ENCODE measurements at regions not wholly inside any gene's neighbourhood (a gene's known extent, or its start where the extent isn't known, plus 50 kb on each side); places are given as distances from the start of the nearest gene placed in this dataset.

DNA sequence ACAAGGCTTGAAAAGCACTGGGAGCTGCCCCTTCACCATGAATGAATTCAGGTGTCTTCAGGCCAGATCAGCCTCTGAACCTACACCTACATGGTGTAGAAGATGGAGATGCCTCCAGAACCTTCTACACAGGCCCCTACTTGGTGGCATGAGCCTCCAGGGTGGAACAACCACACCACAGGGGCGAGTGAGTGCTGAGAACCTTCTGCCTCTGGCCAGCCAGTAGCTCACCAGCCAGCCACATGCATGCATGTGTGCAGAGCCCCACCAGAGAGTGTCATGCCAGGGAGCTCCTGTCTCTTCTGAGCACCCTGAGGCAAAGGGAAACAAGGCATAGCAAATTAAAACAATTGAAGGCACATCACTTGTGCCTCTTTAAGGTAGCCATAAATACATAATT, 161.8 kb upstream of the TOPAZ1 start:
- DNase-seq (ENCODE audit: low read depth) = no peak
- TF ChIP-seq, protein P1, sequence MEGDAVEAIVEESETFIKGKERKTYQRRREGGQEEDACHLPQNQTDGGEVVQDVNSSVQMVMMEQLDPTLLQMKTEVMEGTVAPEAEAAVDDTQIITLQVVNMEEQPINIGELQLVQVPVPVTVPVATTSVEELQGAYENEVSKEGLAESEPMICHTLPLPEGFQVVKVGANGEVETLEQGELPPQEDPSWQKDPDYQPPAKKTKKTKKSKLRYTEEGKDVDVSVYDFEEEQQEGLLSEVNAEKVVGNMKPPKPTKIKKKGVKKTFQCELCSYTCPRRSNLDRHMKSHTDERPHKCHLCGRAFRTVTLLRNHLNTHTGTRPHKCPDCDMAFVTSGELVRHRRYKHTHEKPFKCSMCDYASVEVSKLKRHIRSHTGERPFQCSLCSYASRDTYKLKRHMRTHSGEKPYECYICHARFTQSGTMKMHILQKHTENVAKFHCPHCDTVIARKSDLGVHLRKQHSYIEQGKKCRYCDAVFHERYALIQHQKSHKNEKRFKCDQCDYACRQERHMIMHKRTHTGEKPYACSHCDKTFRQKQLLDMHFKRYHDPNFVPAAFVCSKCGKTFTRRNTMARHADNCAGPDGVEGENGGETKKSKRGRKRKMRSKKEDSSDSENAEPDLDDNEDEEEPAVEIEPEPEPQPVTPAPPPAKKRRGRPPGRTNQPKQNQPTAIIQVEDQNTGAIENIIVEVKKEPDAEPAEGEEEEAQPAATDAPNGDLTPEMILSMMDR (IDR thresholded peaks at IDR 0.05; ENCODE audit: insufficient read depth, low read depth, low read length) = no peak
- H3K4me3 ChIP-seq (ENCODE audit: low read depth, low read length) = no peak overlapping the region

DNA sequence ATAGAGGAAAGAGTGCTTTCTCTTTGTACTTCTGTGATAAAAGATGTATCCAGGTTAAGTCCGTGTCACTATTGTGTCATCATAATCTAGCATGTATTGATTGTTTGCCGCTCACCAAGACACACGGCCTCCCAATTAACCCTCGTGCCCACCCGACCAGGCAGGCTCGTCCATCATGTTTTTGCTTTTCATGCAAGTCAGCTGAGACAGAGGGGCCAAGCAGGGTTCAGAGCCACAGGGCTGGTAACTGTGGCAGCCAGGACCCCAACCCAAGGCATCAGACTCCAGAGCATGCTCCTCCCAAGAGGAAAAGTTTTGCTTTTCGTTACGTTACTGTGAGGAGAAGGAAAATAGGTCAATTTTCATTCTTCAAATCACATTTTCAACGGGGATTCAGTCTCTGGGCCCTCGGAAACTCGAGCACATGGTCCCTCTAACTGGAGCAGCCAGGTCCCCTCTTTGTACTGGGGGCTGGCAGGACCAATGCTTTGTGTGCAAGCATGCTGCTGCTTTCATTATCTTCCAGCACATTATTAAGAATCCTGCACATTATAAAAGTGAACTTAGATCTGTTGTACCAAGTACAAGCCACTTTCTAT, 161.1 kb upstream of the TOPAZ1 start:
- H3K4me3 ChIP-seq (ENCODE audit: low read depth, low read length) = no peak overlapping the region
- TF ChIP-seq, protein P1 (IDR thresholded peaks at IDR 0.05; ENCODE audit: insufficient read depth, low read depth, low read length) = no peak
- DNase-seq (ENCODE audit: low read depth) = no peak

DNA sequence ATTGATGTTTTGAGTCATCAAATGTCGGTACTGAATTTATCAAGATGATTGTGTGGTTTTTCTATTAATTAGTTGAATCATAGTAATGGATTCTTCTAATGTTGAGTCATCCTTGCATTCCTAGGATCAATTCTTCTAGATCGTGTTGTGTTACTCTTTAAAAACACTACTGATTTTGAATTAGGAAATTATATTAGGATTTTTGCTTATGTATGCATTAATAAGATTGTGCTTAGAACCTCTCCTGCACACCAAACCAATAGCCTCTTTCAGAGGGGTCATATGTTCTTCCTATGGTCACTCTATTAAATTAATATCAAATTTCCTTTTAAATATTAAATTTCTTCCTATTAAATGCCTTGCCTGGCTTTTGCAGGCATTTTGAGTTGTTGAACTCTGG, 151.7 kb upstream of the TOPAZ1 start:
- DNase-seq (ENCODE audit: low read depth) = no peak
- TF ChIP-seq, protein P1 (IDR thresholded peaks at IDR 0.05; ENCODE audit: insufficient read depth, low read depth, low read length) = no peak
- no peak overlapping the region for H3K4me3 ChIP-seq (ENCODE audit: low read depth, low read length)

DNA sequence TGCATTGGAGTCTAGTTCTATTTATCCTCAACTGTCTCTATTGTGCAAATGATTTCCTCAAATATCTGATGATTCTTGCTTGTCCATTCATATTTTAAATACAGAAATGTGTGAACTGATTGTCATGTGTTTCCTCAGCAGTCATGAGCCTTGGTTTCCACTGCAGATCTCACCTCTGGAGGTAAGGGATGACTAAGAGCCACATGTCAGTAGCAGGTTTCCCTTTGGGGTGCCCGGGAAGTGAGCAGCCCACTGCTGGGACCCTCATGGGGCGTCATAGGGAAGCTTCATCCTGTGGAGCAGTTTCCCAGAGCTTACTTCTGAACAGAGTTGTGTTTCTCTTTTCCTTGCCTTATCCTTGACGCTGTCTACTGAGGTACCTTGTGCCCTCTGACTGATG, 149.2 kb upstream of the TOPAZ1 start:
- no peak overlapping the region for H3K4me3 ChIP-seq (ENCODE audit: low read depth, low read length)
- TF ChIP-seq, protein P1 (IDR thresholded peaks at IDR 0.05; ENCODE audit: insufficient read depth, low read depth, low read length) = no peak
- DNase-seq (ENCODE audit: low read depth) = no peak

DNA sequence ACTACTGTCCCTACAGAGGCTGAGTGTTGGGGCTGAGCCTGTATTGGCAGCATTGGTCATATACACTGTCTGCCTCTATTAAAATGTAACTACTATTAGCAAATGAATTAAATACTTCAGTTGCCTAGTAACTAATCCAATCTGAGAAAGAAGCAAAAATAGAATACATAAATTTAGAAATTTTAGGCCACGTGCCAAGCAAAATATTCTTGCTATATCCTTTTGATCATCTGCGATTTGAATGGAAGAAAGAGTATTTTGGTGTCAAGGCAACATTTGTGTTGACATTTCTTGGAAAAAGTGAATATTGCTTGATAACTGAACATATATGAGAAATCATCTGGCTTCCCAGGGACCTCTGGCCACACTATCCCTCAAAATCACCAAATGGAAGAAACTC, 148.2 kb upstream of the TOPAZ1 start:
- no peak overlapping the region for H3K4me3 ChIP-seq (ENCODE audit: low read depth, low read length)
- TF ChIP-seq, protein P1 (IDR thresholded peaks at IDR 0.05; ENCODE audit: insufficient read depth, low read depth, low read length) = no peak
- no peak for DNase-seq (ENCODE audit: low read depth)

DNA sequence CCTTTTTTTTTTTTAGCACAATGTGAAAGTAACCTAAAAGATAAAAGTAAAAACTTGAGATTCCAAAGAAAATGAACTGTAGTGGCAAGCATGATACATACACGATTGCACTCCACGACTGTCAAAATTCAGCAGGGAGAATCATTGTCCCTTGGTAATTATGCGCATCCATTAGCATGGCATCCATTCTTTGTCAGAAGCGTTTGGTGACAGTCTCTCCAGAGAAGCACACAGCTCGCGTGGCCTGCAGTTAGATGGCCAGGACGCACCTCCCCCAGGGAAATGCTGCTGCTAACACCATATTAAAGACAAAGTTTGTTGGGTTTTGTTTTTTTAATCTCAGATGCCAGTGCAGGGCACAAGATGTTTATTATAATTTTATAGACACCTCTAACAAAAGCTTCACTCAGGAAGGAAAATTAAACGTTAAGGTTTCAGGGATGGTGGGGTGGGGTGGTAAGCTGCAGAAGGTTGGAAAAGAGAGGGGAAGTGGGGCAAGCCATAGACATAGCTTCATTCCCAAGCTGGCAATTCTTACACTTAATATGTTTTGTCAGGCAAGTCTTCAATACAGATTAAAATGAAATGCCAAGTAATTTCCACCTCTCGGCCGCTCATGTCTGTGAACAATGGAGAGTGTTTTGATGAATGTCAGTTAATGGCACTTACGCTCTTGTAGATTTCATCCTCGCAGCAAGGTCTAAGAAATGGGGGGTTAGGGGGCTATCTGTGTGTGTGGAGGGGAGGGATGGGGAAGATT, 142.8 kb upstream of the TOPAZ1 start:
- no peak overlapping the region for H3K4me3 ChIP-seq (ENCODE audit: low read depth, low read length)
- no peak for DNase-seq (ENCODE audit: low read depth)
- TF ChIP-seq, protein P1 (IDR thresholded peaks at IDR 0.05; ENCODE audit: insufficient read depth, low read depth, low read length) = no peak

Data from fibroblast of villous mesenchyme (primary cell).